Panc1 (cell line): ENCODE measurements at regions not wholly inside any gene's neighbourhood (a gene's known extent, or its start where the extent isn't known, plus 50 kb on each side); places are given as distances from the start of the nearest gene placed in this dataset.

ENCODE experiments used
- POLR2AphosphoS5 ChIP-seq: IDR thresholded peaks from 2 replicates; pipeline ENCODE4 v1.6.1; 2012; ENCODE audit warnings: mild to moderate bottlenecking, low read depth, low read length, moderate library complexity
- SIN3A ChIP-seq: IDR thresholded peaks from 2 replicates; pipeline ENCODE4 v1.6.1; 2012; ENCODE audit warnings: low read depth, mild to moderate bottlenecking, low read length, moderate library complexity, borderline replicate concordance; ENCODE audit not compliant: insufficient read depth
- TCF7L2 ChIP-seq: IDR thresholded peaks from 2 replicates; pipeline ENCODE4 v1.6.1; 2011; ENCODE audit warnings: mild to moderate bottlenecking, low read depth, low read length, inconsistent platforms
- TF ChIP-seq, protein P1 (sequence below): fragments of 450-650 bp; IDR thresholded peaks from 2 replicates; pipeline ENCODE4 v1.5.1; 2017; ENCODE audit warnings: mild to moderate bottlenecking
- TF ChIP-seq, protein P2 (sequence below), 2 experiments: IDR thresholded peaks; 2 replicates each; pipeline ENCODE4 v1.6.1; 2011 to 2012; ENCODE audit warnings: low read depth in 2 of 2, control low read depth in 1 of 2, low read length in 1 of 2, mild to moderate bottlenecking in 1 of 2, moderate library complexity in 1 of 2; ENCODE audit not compliant: insufficient read depth in 1 of 2

DNA sequence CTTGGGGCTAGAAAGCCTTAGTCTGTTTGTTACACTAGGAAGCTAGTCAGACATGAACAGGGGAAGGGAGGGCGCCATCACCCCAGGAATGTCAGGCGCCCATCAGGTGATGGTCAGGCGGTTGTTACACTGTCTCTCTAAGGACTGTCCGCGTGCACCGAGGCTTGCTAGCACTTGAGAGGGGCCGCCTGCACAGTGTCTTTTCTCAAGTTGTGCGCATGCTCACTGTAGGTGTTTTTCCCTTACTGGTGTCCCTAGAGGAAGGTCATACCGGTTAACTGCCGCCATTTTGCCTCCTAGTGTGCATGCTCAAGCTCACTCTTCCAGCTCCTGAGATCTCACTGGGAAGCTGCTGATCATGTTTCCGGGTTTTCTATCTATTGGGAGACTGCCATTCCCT is 855.0 kb upstream of the TMEM132C start:
- TF ChIP-seq POLR2AphosphoS5, result no peak
- TF ChIP-seq, protein P1, sequence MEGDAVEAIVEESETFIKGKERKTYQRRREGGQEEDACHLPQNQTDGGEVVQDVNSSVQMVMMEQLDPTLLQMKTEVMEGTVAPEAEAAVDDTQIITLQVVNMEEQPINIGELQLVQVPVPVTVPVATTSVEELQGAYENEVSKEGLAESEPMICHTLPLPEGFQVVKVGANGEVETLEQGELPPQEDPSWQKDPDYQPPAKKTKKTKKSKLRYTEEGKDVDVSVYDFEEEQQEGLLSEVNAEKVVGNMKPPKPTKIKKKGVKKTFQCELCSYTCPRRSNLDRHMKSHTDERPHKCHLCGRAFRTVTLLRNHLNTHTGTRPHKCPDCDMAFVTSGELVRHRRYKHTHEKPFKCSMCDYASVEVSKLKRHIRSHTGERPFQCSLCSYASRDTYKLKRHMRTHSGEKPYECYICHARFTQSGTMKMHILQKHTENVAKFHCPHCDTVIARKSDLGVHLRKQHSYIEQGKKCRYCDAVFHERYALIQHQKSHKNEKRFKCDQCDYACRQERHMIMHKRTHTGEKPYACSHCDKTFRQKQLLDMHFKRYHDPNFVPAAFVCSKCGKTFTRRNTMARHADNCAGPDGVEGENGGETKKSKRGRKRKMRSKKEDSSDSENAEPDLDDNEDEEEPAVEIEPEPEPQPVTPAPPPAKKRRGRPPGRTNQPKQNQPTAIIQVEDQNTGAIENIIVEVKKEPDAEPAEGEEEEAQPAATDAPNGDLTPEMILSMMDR, result no peak
- no peak for TF ChIP-seq SIN3A
- TF ChIP-seq TCF7L2, result no peak
- TF ChIP-seq, protein P2, sequence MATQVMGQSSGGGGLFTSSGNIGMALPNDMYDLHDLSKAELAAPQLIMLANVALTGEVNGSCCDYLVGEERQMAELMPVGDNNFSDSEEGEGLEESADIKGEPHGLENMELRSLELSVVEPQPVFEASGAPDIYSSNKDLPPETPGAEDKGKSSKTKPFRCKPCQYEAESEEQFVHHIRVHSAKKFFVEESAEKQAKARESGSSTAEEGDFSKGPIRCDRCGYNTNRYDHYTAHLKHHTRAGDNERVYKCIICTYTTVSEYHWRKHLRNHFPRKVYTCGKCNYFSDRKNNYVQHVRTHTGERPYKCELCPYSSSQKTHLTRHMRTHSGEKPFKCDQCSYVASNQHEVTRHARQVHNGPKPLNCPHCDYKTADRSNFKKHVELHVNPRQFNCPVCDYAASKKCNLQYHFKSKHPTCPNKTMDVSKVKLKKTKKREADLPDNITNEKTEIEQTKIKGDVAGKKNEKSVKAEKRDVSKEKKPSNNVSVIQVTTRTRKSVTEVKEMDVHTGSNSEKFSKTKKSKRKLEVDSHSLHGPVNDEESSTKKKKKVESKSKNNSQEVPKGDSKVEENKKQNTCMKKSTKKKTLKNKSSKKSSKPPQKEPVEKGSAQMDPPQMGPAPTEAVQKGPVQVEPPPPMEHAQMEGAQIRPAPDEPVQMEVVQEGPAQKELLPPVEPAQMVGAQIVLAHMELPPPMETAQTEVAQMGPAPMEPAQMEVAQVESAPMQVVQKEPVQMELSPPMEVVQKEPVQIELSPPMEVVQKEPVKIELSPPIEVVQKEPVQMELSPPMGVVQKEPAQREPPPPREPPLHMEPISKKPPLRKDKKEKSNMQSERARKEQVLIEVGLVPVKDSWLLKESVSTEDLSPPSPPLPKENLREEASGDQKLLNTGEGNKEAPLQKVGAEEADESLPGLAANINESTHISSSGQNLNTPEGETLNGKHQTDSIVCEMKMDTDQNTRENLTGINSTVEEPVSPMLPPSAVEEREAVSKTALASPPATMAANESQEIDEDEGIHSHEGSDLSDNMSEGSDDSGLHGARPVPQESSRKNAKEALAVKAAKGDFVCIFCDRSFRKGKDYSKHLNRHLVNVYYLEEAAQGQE (IDR thresholded peaks at IDR 0.05; ENCODE audit: insufficient read depth in 1 of 2, low read depth in 2 of 2, low read length in 1 of 2), result no peak
